ENCODE measurements at regions not wholly inside any gene's neighbourhood (a gene's known extent, or its start where the extent isn't known, plus 50 kb on each side); places are given as distances from the start of the nearest gene placed in this dataset.

GRCh38 chr2:5967506-5967905 is 275.3 kb downstream of the SOX11 start:
- no peak for DNase-seq (ENCODE audit: low spot score)
- no peak overlapping the region for H3K4me2 ChIP-seq
- H3F3A ChIP-seq (ENCODE audit: low read depth), result no peaks in the 10 kb centered on the region
- Mint-ChIP-seq H3K36me3 (peaks cover 4% of the 10 kb centered on the region), H3K4me3 (no peak overlapping the region), H3K27me3 (ENCODE audit: insufficient read depth, low read depth) (peaks cover 2% of the 10 kb centered on the region), H3K9me3 (peaks cover 18% of the 10 kb centered on the region), H3K4me1 (peaks cover 22% of the 10 kb centered on the region), H3K27ac (no peak overlapping the region)
- H4K20me1 ChIP-seq (ENCODE audit: low read depth), result no peaks in the 10 kb centered on the region
- no peaks in the 10 kb centered on the region for H3K36me3 ChIP-seq
- no peak overlapping the region for H2AFZ ChIP-seq (replicated peaks)
- no peak overlapping the region for H3K4me3 ChIP-seq
- TF ChIP-seq EZH2 (IDR thresholded peaks at IDR 0.05) (no peak), EZH2phosphoT487 (IDR thresholded peaks at IDR 0.05) (no peak), CTCF (IDR thresholded peaks at IDR 0.05) (no peak)
- H3K4me1 ChIP-seq, result peaks cover 8% of the 10 kb centered on the region
- H3K27me3 ChIP-seq, result no peaks in the 10 kb centered on the region
- no peak overlapping the region for H3K9ac ChIP-seq
- H3K27ac ChIP-seq, result no peak overlapping the region
- no peaks in the 10 kb centered on the region for H3K9me3 ChIP-seq (ENCODE audit: low read depth)
- H3K79me2 ChIP-seq (ENCODE audit: low read depth), result no peaks in the 10 kb centered on the region

GRCh38 chr2:5969303-5969702 is 277.1 kb downstream of the SOX11 start:
- Histone ChIP-seq H3K36me3 (no peaks in the 10 kb centered on the region), H3K9ac (no peak overlapping the region), H3K4me2 (no peak overlapping the region), H3K9me3 (ENCODE audit: low read depth) (no peaks in the 10 kb centered on the region), H3K4me1 (peaks cover 12% of the 10 kb centered on the region), H3F3A (ENCODE audit: low read depth) (peaks cover 2% of the 10 kb centered on the region), H3K79me2 (ENCODE audit: low read depth) (no peaks in the 10 kb centered on the region), H3K27me3 (no peaks in the 10 kb centered on the region), H3K27ac (no peak overlapping the region), H2AFZ (replicated peaks) (no peak overlapping the region), H4K20me1 (ENCODE audit: low read depth) (no peaks in the 10 kb centered on the region), H3K4me3 (no peak overlapping the region)
- TF ChIP-seq CTCF (IDR thresholded peaks at IDR 0.05) (no peak), EZH2 (IDR thresholded peaks at IDR 0.05) (no peak), EZH2phosphoT487 (IDR thresholded peaks at IDR 0.05) (no peak)
- Mint-ChIP-seq H3K27ac (peak overlapping the region; percentile 40), H3K9me3 (peaks cover 12% of the 10 kb centered on the region), H3K36me3 (peaks cover 4% of the 10 kb centered on the region), H3K4me3 (no peak overlapping the region), H3K4me1 (peaks cover 31% of the 10 kb centered on the region), H3K27me3 (ENCODE audit: insufficient read depth, low read depth) (peaks cover 2% of the 10 kb centered on the region)
- DNase-seq (ENCODE audit: low spot score), result no peak

GRCh38 chr2:5970347-5970746 is 278.2 kb downstream of the SOX11 start:
- Mint-ChIP-seq H3K9me3 (peaks cover 10% of the 10 kb centered on the region), H3K36me3 (peaks cover 3% of the 10 kb centered on the region), H3K4me1 (peaks cover 42% of the 10 kb centered on the region), H3K27me3 (ENCODE audit: insufficient read depth, low read depth) (peaks cover 2% of the 10 kb centered on the region), H3K4me3 (no peak overlapping the region), H3K27ac (peak overlapping the region; percentile 22)
- H3K4me2 ChIP-seq, result no peak overlapping the region
- H3K4me3 ChIP-seq, result no peak overlapping the region
- no peak for TF ChIP-seq EZH2phosphoT487 (IDR thresholded peaks at IDR 0.05)
- TF ChIP-seq EZH2 (IDR thresholded peaks at IDR 0.05), result no peak
- TF ChIP-seq CTCF (IDR thresholded peaks at IDR 0.05), result no peak
- H3K27me3 ChIP-seq, result no peaks in the 10 kb centered on the region
- no peaks in the 10 kb centered on the region for H4K20me1 ChIP-seq (ENCODE audit: low read depth)
- no peaks in the 10 kb centered on the region for H3K79me2 ChIP-seq (ENCODE audit: low read depth)
- H3K36me3 ChIP-seq, result no peaks in the 10 kb centered on the region
- H3K27ac ChIP-seq, result no peak overlapping the region
- H3K4me1 ChIP-seq, result peaks cover 22% of the 10 kb centered on the region
- H3K9ac ChIP-seq, result no peak overlapping the region
- no peaks in the 10 kb centered on the region for H3K9me3 ChIP-seq (ENCODE audit: low read depth)
- no peak for DNase-seq (ENCODE audit: low spot score)
- peaks cover 12% of the 10 kb centered on the region for H3F3A ChIP-seq (ENCODE audit: low read depth)
- no peak overlapping the region for H2AFZ ChIP-seq (replicated peaks)

Measured in neural progenitor cell (in vitro differentiated cells).